ENCODE measurements at regions not wholly inside any gene's neighbourhood (a gene's known extent, or its start where the extent isn't known, plus 50 kb on each side); places are given as distances from the start of the nearest gene placed in this dataset.
"Not testable (repeated sequence)": the region's sequence is repeated elsewhere in the genome, so short reads cannot be mapped to it uniquely, and the experiment has no call there.

- Histone ChIP-seq H3K27ac (ENCODE audit: low read depth in 1 of 2, low read length in 1 of 2) (no peak overlapping the region), H3K9me3 (ENCODE audit: control insufficient read depth in 4 of 4, insufficient read depth in 3 of 4, low read length in 3 of 4) (no peaks in the 10 kb centered on the region), H3K4me1 (ENCODE audit: control insufficient read depth in 5 of 5, insufficient read depth in 5 of 5, low read length in 5 of 5) (no peaks in the 10 kb centered on the region), H3K27me3 (ENCODE audit: control insufficient read depth in 3 of 3, insufficient read depth in 3 of 3, low read length in 2 of 3) (no peaks in the 10 kb centered on the region), H3K4me3 (no peak overlapping the region), H3K9ac (ENCODE audit: insufficient read depth in 1 of 2, low read length in 2 of 2) (no peak overlapping the region), H3K36me3 (ENCODE audit: control insufficient read depth in 4 of 4, insufficient read depth in 4 of 4, low read length in 4 of 4) (no peaks in the 10 kb centered on the region)
- ATAC-seq (ENCODE audit: insufficient read depth, low FRiP score) = no peak
- no peak for TF ChIP-seq CTCF (IDR thresholded peaks at IDR 0.05; ENCODE audit: control extremely low read depth, extremely low read depth)
- no peak for DNase-seq
- WGBS, 2 donors = 86 to 100% methylated on average over 1 of the region's 1 CpG
These were observed 117.0 kb downstream of the KBTBD2 start for GRCh38 chr7:32774541-32774951.

GRCh38 chr7:32768866-32769510, 122.6 kb downstream of the KBTBD2 start:
- not testable (repeated sequence) for H3K36me3 ChIP-seq (ENCODE audit: control insufficient read depth in 4 of 4, insufficient read depth in 4 of 4, low read length in 4 of 4); H3K27ac ChIP-seq (ENCODE audit: low read depth in 1 of 2, low read length in 1 of 2); ATAC-seq (ENCODE audit: insufficient read depth, low FRiP score); H3K4me1 ChIP-seq (ENCODE audit: control insufficient read depth in 5 of 5, insufficient read depth in 5 of 5, low read length in 5 of 5); H3K9me3 ChIP-seq (ENCODE audit: control insufficient read depth in 4 of 4, insufficient read depth in 3 of 4, low read length in 3 of 4); H3K27me3 ChIP-seq (ENCODE audit: control insufficient read depth in 3 of 3, insufficient read depth in 3 of 3, low read length in 2 of 3); H3K4me3 ChIP-seq; DNase-seq; H3K9ac ChIP-seq (ENCODE audit: insufficient read depth in 1 of 2, low read length in 2 of 2)
- WGBS, 2 donors = 73 to 76% methylated on average over 3 of the region's 3 CpGs

GRCh38 chr7:32768338-32768737, 123.2 kb downstream of the KBTBD2 start:
- not testable (repeated sequence) for H3K9me3 ChIP-seq (ENCODE audit: control insufficient read depth in 4 of 4, insufficient read depth in 3 of 4, low read length in 3 of 4); H3K4me3 ChIP-seq; H3K9ac ChIP-seq (ENCODE audit: insufficient read depth in 1 of 2, low read length in 2 of 2); H3K36me3 ChIP-seq (ENCODE audit: control insufficient read depth in 4 of 4, insufficient read depth in 4 of 4, low read length in 4 of 4); ATAC-seq (ENCODE audit: insufficient read depth, low FRiP score); DNase-seq; H3K4me1 ChIP-seq (ENCODE audit: control insufficient read depth in 5 of 5, insufficient read depth in 5 of 5, low read length in 5 of 5); H3K27me3 ChIP-seq (ENCODE audit: control insufficient read depth in 3 of 3, insufficient read depth in 3 of 3, low read length in 2 of 3); H3K27ac ChIP-seq (ENCODE audit: low read depth in 1 of 2, low read length in 1 of 2)
- WGBS, 2 donors = 87 to 95% methylated on average over 1 of the region's 1 CpG

- not testable (repeated sequence) for H3K9me3 ChIP-seq (ENCODE audit: control insufficient read depth in 4 of 4, insufficient read depth in 3 of 4, low read length in 3 of 4); H3K27ac ChIP-seq (ENCODE audit: low read depth in 1 of 2, low read length in 1 of 2); H3K9ac ChIP-seq (ENCODE audit: insufficient read depth in 1 of 2, low read length in 2 of 2); H3K36me3 ChIP-seq (ENCODE audit: control insufficient read depth in 4 of 4, insufficient read depth in 4 of 4, low read length in 4 of 4); H3K4me3 ChIP-seq; ATAC-seq (ENCODE audit: insufficient read depth, low FRiP score)
- 22 to 23% methylated on average over 4 of the region's 4 CpGs for WGBS, 2 donors
- peaks cover 0 to 32% (median 15%) of the 10 kb centered on the region in 3 donors for H3K27me3 ChIP-seq (ENCODE audit: control insufficient read depth in 3 of 3, insufficient read depth in 3 of 3, low read length in 2 of 3)
- DNase-seq = peak in 2 of 3 donors; percentile 46 to 59
- H3K4me1 ChIP-seq (ENCODE audit: control insufficient read depth in 5 of 5, insufficient read depth in 5 of 5, low read length in 5 of 5) = peaks cover 0 to 20% (median 0%) of the 10 kb centered on the region in 5 donors
These were observed 125.8 kb downstream of the KBTBD2 start for GRCh38 chr7:32765649-32766251.

GRCh38 chr7:32765185-32765584, 126.4 kb downstream of the KBTBD2 start:
- no peak for ATAC-seq (ENCODE audit: insufficient read depth, low FRiP score)
- DNase-seq = no peak
- no peak overlapping the region for H3K9ac ChIP-seq (ENCODE audit: insufficient read depth in 1 of 2, low read length in 2 of 2)
- peaks cover 0 to 38% (median 20%) of the 10 kb centered on the region in 3 donors for H3K27me3 ChIP-seq (ENCODE audit: control insufficient read depth in 3 of 3, insufficient read depth in 3 of 3, low read length in 2 of 3)
- 89 to 90% methylated on average over 3 of the region's 3 CpGs for WGBS, 2 donors
- no peaks in the 10 kb centered on the region for H3K9me3 ChIP-seq (ENCODE audit: control insufficient read depth in 4 of 4, insufficient read depth in 3 of 4, low read length in 3 of 4)
- TF ChIP-seq CTCF (IDR thresholded peaks at IDR 0.05; ENCODE audit: control extremely low read depth, extremely low read depth) = no peak
- H3K4me1 ChIP-seq (ENCODE audit: control insufficient read depth in 5 of 5, insufficient read depth in 5 of 5, low read length in 5 of 5) = peaks cover 0 to 20% (median 0%) of the 10 kb centered on the region in 5 donors
- H3K27ac ChIP-seq (ENCODE audit: low read depth in 1 of 2, low read length in 1 of 2) = no peak overlapping the region
- H3K4me3 ChIP-seq = no peak overlapping the region
- no peaks in the 10 kb centered on the region for H3K36me3 ChIP-seq (ENCODE audit: control insufficient read depth in 4 of 4, insufficient read depth in 4 of 4, low read length in 4 of 4)
